Astrocyte (in vitro differentiated cells and primary cell): ENCODE measurements at regions not wholly inside any gene's neighbourhood (a gene's known extent, or its start where the extent isn't known, plus 50 kb on each side); places are given as distances from the start of the nearest gene placed in this dataset.

ENCODE experiments used
- DNase-seq: peaks from one replicate; pipeline ENCODE4 v3.0.0-alpha.2; 2010; ENCODE audit warnings: low read depth
- FAIRE-seq: peaks from 2 replicates; lab custom pipeline; 2011; peaks lifted over from hg19 to GRCh38; lab: Jason Lieb, UNC
- H2AFZ ChIP-seq: 2 replicates; pipeline ENCODE4 v1.6.0; 2012; ENCODE audit warnings: low read depth, low read length, inconsistent platforms
- H3K27ac ChIP-seq: 2 replicates; pipeline ENCODE4 v1.5.1; 2011; ENCODE audit warnings: low read depth, low read length, inconsistent platforms
- H3K27me3 ChIP-seq: 2 replicates; pipeline ENCODE4 v1.6.0; 2011; ENCODE audit warnings: low read length, inconsistent platforms; ENCODE audit not compliant: insufficient read depth
- H3K36me3 ChIP-seq: 2 replicates; pipeline ENCODE4 v1.5.1; 2011; ENCODE audit warnings: low read length, inconsistent platforms; ENCODE audit not compliant: insufficient read depth
- H3K4me1 ChIP-seq: 2 replicates; pipeline ENCODE4 v1.5.1; 2011; ENCODE audit warnings: low read length, inconsistent platforms; ENCODE audit not compliant: insufficient read depth
- H3K4me2 ChIP-seq: 2 replicates; pipeline ENCODE4 v1.6.0; 2012; ENCODE audit warnings: low read length, inconsistent platforms
- H3K4me3 ChIP-seq: 2 replicates; pipeline ENCODE4 v1.5.1; 2011; ENCODE audit warnings: low read depth, mild to moderate bottlenecking, low read length, inconsistent platforms; ENCODE audit not compliant: insufficient read depth
- H3K79me2 ChIP-seq: 2 replicates; pipeline ENCODE4 v1.6.0; 2012; ENCODE audit warnings: mild to moderate bottlenecking, low read length, inconsistent platforms; ENCODE audit not compliant: insufficient read depth
- H3K9ac ChIP-seq: 2 replicates; pipeline ENCODE4 v1.6.0; 2012; ENCODE audit warnings: mild to moderate bottlenecking, low read length, inconsistent platforms
- H3K9me3 ChIP-seq: 2 replicates; pipeline ENCODE4 v1.5.1; 2012; ENCODE audit warnings: low read depth, mild to moderate bottlenecking, low read length, inconsistent platforms; ENCODE audit not compliant: insufficient read depth
- H4K20me1 ChIP-seq: 2 replicates; pipeline ENCODE4 v1.6.0; 2012; ENCODE audit warnings: low read length, inconsistent platforms; ENCODE audit not compliant: insufficient read depth
- H3K27ac Mint-ChIP-seq: one replicate; pipeline ENCODE4 v1.8.0; 2021; ENCODE audit warnings: mild to moderate bottlenecking, mixed read lengths; ENCODE audit not compliant: unreplicated experiment
- H3K27me3 Mint-ChIP-seq: one replicate; pipeline ENCODE4 v1.8.0; 2021; ENCODE audit warnings: low read depth, mixed read lengths; ENCODE audit not compliant: unreplicated experiment
- H3K36me3 Mint-ChIP-seq: one replicate; pipeline ENCODE4 v1.8.0; 2021; ENCODE audit warnings: low read depth, mixed read lengths; ENCODE audit not compliant: unreplicated experiment
- H3K4me1 Mint-ChIP-seq: one replicate; pipeline ENCODE4 v1.8.0; 2021; ENCODE audit warnings: low read depth, mixed read lengths; ENCODE audit not compliant: unreplicated experiment
- H3K4me3 Mint-ChIP-seq: one replicate; pipeline ENCODE4 v1.8.0; 2021; ENCODE audit warnings: mild to moderate bottlenecking, moderate library complexity, mixed read lengths; ENCODE audit not compliant: unreplicated experiment
- H3K9me3 Mint-ChIP-seq: one replicate; pipeline ENCODE4 v1.8.0; 2021; ENCODE audit warnings: mild to moderate bottlenecking, mixed read lengths; ENCODE audit not compliant: unreplicated experiment
- CTCF ChIP-seq: IDR thresholded peaks from 2 replicates; pipeline ENCODE4 v1.5.1; 2011; ENCODE audit warnings: low read depth, mild to moderate bottlenecking, inconsistent platforms, low read length, moderate library complexity; ENCODE audit not compliant: insufficient read depth
- EZH2 ChIP-seq: IDR thresholded peaks from 2 replicates; pipeline ENCODE4 v1.6.1; 2012; ENCODE audit warnings: mild to moderate bottlenecking, low read length, inconsistent platforms; ENCODE audit not compliant: insufficient read depth

- Histone ChIP-seq H4K20me1 (no peaks in the 10 kb centered on the region), H3K4me1 (no peaks in the 10 kb centered on the region), H2AFZ (no peak overlapping the region), H3K27ac (no peak overlapping the region), H3K27me3 (no peaks in the 10 kb centered on the region), H3K4me3 (no peak overlapping the region), H3K9ac (no peak overlapping the region), H3K9me3 (no peaks in the 10 kb centered on the region), H3K4me2 (no peak overlapping the region), H3K36me3 (no peaks in the 10 kb centered on the region), H3K79me2 (no peaks in the 10 kb centered on the region)
- peaks cover 5% of the 10 kb centered on the region for H3K4me1 Mint-ChIP-seq
- H3K27me3 Mint-ChIP-seq: no peaks in the 10 kb centered on the region
- H3K27ac Mint-ChIP-seq: no peak overlapping the region
- DNase-seq (no peak), FAIRE-seq (no peak)
- H3K9me3 Mint-ChIP-seq: no peaks in the 10 kb centered on the region
- no peaks in the 10 kb centered on the region for H3K36me3 Mint-ChIP-seq
- TF ChIP-seq CTCF: no peak
- TF ChIP-seq EZH2: no peak
- H3K4me3 Mint-ChIP-seq: no peak overlapping the region
These were observed 1217.8 kb upstream of the LRRTM3 start for GRCh38 chr10:65708057-65708456.

GRCh38 chr10:65710306-65710705 lies 1215.5 kb upstream of the LRRTM3 start:
- no peak overlapping the region for H2AFZ ChIP-seq
- Mint-ChIP-seq H3K27ac (no peak overlapping the region), H3K4me3 (no peak overlapping the region), H3K36me3 (no peaks in the 10 kb centered on the region), H3K9me3 (no peaks in the 10 kb centered on the region), H3K4me1 (peaks cover 5% of the 10 kb centered on the region), H3K27me3 (no peaks in the 10 kb centered on the region)
- H3K27me3 ChIP-seq: no peaks in the 10 kb centered on the region
- H4K20me1 ChIP-seq: no peaks in the 10 kb centered on the region
- H3K9ac ChIP-seq: no peak overlapping the region
- no peaks in the 10 kb centered on the region for H3K9me3 ChIP-seq
- DNase-seq (no peak), FAIRE-seq (peak; percentile 45)
- H3K4me1 ChIP-seq: no peaks in the 10 kb centered on the region
- H3K4me2 ChIP-seq: no peak overlapping the region
- H3K36me3 ChIP-seq: no peaks in the 10 kb centered on the region
- H3K79me2 ChIP-seq: no peaks in the 10 kb centered on the region
- TF ChIP-seq EZH2: no peak
- TF ChIP-seq CTCF: no peak
- H3K27ac ChIP-seq: no peak overlapping the region
- H3K4me3 ChIP-seq: no peak overlapping the region

GRCh38 chr10:65719790-65720189 lies 1206.0 kb upstream of the LRRTM3 start:
- Mint-ChIP-seq H3K27ac (no peak overlapping the region), H3K4me3 (no peak overlapping the region), H3K9me3 (no peaks in the 10 kb centered on the region), H3K36me3 (no peaks in the 10 kb centered on the region), H3K27me3 (no peaks in the 10 kb centered on the region), H3K4me1 (no peaks in the 10 kb centered on the region)
- Histone ChIP-seq H3K4me3 (no peak overlapping the region), H3K9me3 (no peaks in the 10 kb centered on the region), H3K27me3 (no peaks in the 10 kb centered on the region), H3K79me2 (no peaks in the 10 kb centered on the region), H2AFZ (no peak overlapping the region), H3K4me1 (no peaks in the 10 kb centered on the region), H3K27ac (no peak overlapping the region), H4K20me1 (no peaks in the 10 kb centered on the region), H3K9ac (no peak overlapping the region), H3K36me3 (no peaks in the 10 kb centered on the region), H3K4me2 (no peak overlapping the region)
- FAIRE-seq: no peak
- DNase-seq: no peak
- TF ChIP-seq CTCF: no peak
- TF ChIP-seq EZH2: no peak
